Thyroid gland (tissue), 4 donors: ENCODE measurements at regions not wholly inside any gene's neighbourhood (a gene's known extent, or its start where the extent isn't known, plus 50 kb on each side); places are given as distances from the start of the nearest gene placed in this dataset.

Experiments used
- DNase-seq, 2 donors: peaks; one replicate each; pipeline ENCODE4 v3.0.0-alpha.2; 2019
- H3K27ac ChIP-seq, 3 donors: fragments of 200-600 bp; sonication (generic); 1 replicate in 2 of 3; 2 replicates in 1 of 3; pipeline ENCODE4 v1.5.1; 2016 to 2019; ENCODE audit warnings: mild to moderate bottlenecking in 1 of 3, moderate library complexity in 1 of 3
- H3K27me3 ChIP-seq: fragments of 200-600 bp; sonication (generic); one replicate; pipeline ENCODE4 v1.5.1; 2019
- H3K36me3 ChIP-seq, 2 donors: fragments of 200-600 bp; sonication (generic); one replicate each; pipeline ENCODE4 v1.5.1; 2016 to 2019
- H3K4me1 ChIP-seq, 2 donors: fragments of 200-600 bp; sonication (generic); one replicate each; pipeline ENCODE4 v1.5.1; 2017 to 2019
- H3K4me3 ChIP-seq, 3 donors: fragments of 200-600 bp; sonication (generic); replicated peaks in 1 of 3; 1 replicate in 2 of 3; 2 replicates in 1 of 3; pipeline ENCODE4 v1.5.1; 2016; ENCODE audit warnings: mild to moderate bottlenecking in 1 of 3
- H3K9me3 ChIP-seq: fragments of 200-600 bp; sonication (generic); one replicate; pipeline ENCODE4 v1.5.1; 2017
- POLR2A ChIP-seq, 2 donors: fragments of 450-650 bp; IDR thresholded peaks; one replicate each; pipeline ENCODE4 v1.6.1; 2017; ENCODE audit warnings: antibody characterized with exemption in 2 of 2, mild to moderate bottlenecking in 2 of 2, moderate library complexity in 1 of 2
- WGBS, 2 donors: methylation state at CpG; one replicate each; pipeline ENCODE4 v1.1.5; 2017; 5-methylcytosine and 5-hydroxymethylcytosine counted together
- intact Hi-C: fragments of 100-400 bp; cut with DNase I; formaldehyde crosslinking; loops from one replicate; pipeline ENCODE4 v1.15.1; 2023
- TF ChIP-seq, protein P1 (sequence below), 6 experiments: fragments of 200-600 bp in 3 of 6; fragments of 450-650 bp in 3 of 6; sonication (generic) in 3 of 6; IDR thresholded peaks; one replicate each; pipeline ENCODE4 v1.5.1; 2016 to 2019; ENCODE audit warnings: antibody characterized with exemption in 6 of 6, mild to moderate bottlenecking in 2 of 6, inconsistent platforms in 1 of 6, moderate library complexity in 1 of 6

DNA sequence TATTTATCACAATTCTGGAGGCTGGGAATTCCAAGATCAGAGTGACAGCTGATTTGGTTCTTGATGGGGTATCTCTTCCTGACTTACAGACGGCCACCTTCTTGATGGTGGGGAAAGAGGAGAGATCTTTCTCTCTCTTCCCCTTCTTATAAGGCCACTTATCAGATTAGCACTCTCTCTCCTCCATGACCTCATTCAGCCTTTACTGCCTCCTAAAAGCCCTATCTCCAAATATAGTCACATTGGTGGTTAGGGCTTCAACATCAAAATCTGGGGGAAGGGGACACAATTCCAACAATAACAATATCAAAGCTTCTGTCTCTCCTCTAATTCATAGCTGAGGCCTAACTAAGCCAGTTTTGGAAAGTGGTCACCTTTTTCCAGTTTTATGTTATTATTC, 91.7 kb upstream of the MBNL1 start:
- TF ChIP-seq, protein P1, sequence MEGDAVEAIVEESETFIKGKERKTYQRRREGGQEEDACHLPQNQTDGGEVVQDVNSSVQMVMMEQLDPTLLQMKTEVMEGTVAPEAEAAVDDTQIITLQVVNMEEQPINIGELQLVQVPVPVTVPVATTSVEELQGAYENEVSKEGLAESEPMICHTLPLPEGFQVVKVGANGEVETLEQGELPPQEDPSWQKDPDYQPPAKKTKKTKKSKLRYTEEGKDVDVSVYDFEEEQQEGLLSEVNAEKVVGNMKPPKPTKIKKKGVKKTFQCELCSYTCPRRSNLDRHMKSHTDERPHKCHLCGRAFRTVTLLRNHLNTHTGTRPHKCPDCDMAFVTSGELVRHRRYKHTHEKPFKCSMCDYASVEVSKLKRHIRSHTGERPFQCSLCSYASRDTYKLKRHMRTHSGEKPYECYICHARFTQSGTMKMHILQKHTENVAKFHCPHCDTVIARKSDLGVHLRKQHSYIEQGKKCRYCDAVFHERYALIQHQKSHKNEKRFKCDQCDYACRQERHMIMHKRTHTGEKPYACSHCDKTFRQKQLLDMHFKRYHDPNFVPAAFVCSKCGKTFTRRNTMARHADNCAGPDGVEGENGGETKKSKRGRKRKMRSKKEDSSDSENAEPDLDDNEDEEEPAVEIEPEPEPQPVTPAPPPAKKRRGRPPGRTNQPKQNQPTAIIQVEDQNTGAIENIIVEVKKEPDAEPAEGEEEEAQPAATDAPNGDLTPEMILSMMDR (IDR thresholded peaks at IDR 0.05), result no peak
- TF ChIP-seq POLR2A (IDR thresholded peaks at IDR 0.05), result no peak
- intact Hi-C loops, result no loop called here
- DNase-seq, result no peak
- no peaks in the 10 kb centered on the region for H3K36me3 ChIP-seq
- H3K27me3 ChIP-seq, result no peaks in the 10 kb centered on the region
- 83 to 85% methylated on average over 1 of the region's 1 CpG for WGBS, 2 donors
- no peaks in the 10 kb centered on the region for H3K4me1 ChIP-seq
- H3K27ac ChIP-seq, result no peak overlapping the region
- H3K4me3 ChIP-seq, result no peak overlapping the region
- no peaks in the 10 kb centered on the region for H3K9me3 ChIP-seq

DNA sequence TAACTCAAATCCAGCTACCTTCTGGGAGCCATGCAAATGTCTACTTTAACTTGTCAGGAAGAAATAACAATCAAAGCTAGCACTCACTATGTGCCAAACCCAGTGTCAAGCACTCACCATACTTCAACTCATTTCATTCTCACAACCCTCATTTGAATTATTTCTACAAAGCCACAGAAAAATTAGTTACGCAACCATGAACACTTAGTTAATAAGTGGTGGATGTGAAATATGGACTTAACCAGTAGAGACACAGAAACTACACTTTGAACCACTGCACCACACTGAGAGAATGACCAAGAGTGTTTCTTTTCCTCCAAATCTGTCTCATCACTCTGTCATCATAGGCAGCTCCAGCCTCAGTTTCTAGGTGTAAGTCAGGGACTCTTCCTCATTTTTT, 91.0 kb upstream of the MBNL1 start:
- no peaks in the 10 kb centered on the region for H3K4me1 ChIP-seq
- H3K4me3 ChIP-seq, result no peak overlapping the region
- H3K36me3 ChIP-seq, result no peaks in the 10 kb centered on the region
- WGBS, 2 donors, result 95 to 100% methylated on average over 1 of the region's 1 CpG
- TF ChIP-seq, protein P1 (IDR thresholded peaks at IDR 0.05), result no peak
- TF ChIP-seq POLR2A (IDR thresholded peaks at IDR 0.05), result no peak
- H3K27ac ChIP-seq, result no peak overlapping the region
- H3K9me3 ChIP-seq, result no peaks in the 10 kb centered on the region
- no peaks in the 10 kb centered on the region for H3K27me3 ChIP-seq
- no peak for DNase-seq
- intact Hi-C loops, result no loop called here

DNA sequence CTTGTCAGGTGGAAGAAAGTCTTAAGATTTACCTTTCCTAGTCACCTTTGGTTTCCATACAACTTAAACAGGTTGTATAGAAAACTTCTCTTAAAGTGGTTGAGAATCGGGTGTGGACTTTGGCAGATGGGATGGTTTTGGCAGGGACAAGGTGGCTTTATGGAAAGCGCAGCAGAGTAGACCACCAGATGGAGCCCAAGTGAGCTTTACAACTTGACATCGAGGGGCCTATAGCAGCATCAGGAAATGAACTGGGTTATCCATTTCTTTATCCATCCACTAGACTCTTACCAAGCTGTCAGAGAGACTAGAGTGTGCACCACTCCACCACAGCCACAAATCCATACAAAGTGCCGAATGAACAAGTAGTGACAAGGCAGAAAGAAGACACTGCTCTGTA, 85.3 kb upstream of the MBNL1 start:
- 48 to 57% methylated on average over 4 of the region's 4 CpGs for WGBS, 2 donors
- TF ChIP-seq, protein P1 (IDR thresholded peaks at IDR 0.05), result peak in 4 of 6 experiments; percentile 18 to 50 (median 46)
- TF ChIP-seq POLR2A (IDR thresholded peaks at IDR 0.05), result no peak
- no peak overlapping the region for H3K4me3 ChIP-seq
- H3K4me1 ChIP-seq, result no peaks in the 10 kb centered on the region
- no peaks in the 10 kb centered on the region for H3K27me3 ChIP-seq
- intact Hi-C loops, result no loop called here
- no peaks in the 10 kb centered on the region for H3K36me3 ChIP-seq
- peak; percentile 31 to 34 for DNase-seq
- no peak overlapping the region for H3K27ac ChIP-seq
- H3K9me3 ChIP-seq, result no peaks in the 10 kb centered on the region

DNA sequence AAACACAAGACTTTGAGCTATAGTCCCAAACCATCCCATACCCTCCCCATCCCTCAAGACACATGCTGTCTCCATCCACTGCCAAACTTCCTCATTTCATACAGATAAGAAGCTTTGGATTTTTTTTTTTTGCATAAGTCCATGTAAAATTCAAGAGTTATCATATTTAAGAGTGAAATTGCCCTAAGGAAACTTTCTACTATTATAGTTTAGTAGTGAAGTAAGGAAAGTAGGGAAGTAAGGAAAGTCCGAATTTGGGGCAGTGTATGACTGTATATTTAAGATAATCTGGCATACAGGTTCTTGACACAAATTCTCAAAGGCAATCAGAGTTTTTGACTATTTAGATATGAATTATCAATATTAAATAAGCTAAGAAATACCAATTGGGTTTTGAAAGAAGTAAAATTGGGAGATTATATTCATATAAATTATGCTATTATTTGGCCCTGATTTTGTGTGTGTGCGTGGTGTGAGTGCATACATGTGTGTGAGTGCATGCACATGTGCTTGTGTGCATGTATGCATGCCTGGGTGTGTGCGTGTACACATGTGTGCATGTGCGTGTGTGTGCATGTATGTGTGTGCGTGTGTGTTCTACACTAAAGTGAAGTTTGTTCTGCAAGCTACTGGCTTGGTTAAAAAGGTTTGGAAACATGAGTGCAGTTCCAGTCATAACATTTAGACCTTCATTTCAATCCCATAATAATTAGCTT, 83.6 kb upstream of the MBNL1 start:
- Histone ChIP-seq H3K4me1 (no peaks in the 10 kb centered on the region), H3K9me3 (no peaks in the 10 kb centered on the region), H3K27me3 (no peaks in the 10 kb centered on the region), H3K4me3 (no peak overlapping the region), H3K27ac (no peak overlapping the region), H3K36me3 (no peaks in the 10 kb centered on the region)
- 92 to 96% methylated on average over 5 of the region's 5 CpGs for WGBS, 2 donors
- no peak for DNase-seq
- no peak for TF ChIP-seq POLR2A (IDR thresholded peaks at IDR 0.05)
- TF ChIP-seq, protein P1 (IDR thresholded peaks at IDR 0.05), result no peak
- intact Hi-C loops, result no loop called here

DNA sequence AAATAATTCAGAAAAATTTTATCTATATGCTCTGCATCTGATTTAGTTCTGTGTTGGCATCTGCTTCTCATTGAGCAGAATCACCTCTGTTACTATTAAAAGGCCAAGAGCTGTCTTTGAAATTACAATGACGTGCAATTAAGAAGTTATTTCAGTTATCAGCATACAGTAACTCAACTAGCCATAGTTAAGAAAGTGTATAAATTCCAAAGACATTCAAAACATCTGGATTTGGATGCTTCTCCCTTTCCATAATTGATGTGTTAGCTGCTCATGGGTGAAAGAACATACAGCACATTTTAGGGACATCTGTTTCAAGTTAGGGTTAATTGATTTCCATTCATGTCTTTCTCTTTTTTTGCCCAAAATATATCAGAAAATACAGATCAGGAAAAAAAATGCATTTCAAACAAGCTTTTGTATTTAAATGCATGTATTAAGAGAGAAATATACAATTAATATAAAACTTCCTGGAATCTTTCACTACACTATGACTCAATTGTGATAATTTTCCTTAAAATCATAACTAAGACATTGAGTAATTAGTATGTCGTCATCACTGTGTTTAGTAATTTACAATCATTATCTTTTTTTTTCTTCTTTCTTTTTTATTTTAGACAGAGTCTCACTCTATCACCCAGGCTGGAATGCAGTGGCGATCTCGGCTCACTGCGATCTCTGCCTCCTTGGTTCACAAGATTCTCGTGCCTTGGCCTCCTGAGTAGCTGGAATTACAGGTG, 82.7 kb upstream of the MBNL1 start:
- no peaks in the 10 kb centered on the region for H3K4me1 ChIP-seq
- no peak overlapping the region for H3K27ac ChIP-seq
- H3K27me3 ChIP-seq, result no peaks in the 10 kb centered on the region
- 83 to 84% methylated on average over 6 of the region's 6 CpGs for WGBS, 2 donors
- H3K9me3 ChIP-seq, result no peaks in the 10 kb centered on the region
- no peaks in the 10 kb centered on the region for H3K36me3 ChIP-seq
- H3K4me3 ChIP-seq, result no peak overlapping the region
- no peak for DNase-seq
- TF ChIP-seq, protein P1 (IDR thresholded peaks at IDR 0.05), result no peak
- TF ChIP-seq POLR2A (IDR thresholded peaks at IDR 0.05), result no peak
- intact Hi-C loops, result no loop called here
